Common myeloid progenitor, CD34-positive (primary cell): ENCODE measurements at regions not wholly inside any gene's neighbourhood (a gene's known extent, or its start where the extent isn't known, plus 50 kb on each side); places are given as distances from the start of the nearest gene placed in this dataset.

Experiments
- CTCF ChIA-PET: fragments of 350-600 bp; sonication (Branson Sonifier 250); formaldehyde crosslinking; loops from one replicate; lab custom pipeline; 2021; ENCODE audit warnings: antibody characterized with exemption; lab: Charles Lee
- POLR2A ChIA-PET: fragments of 350-600 bp; sonication (Branson Sonifier 250); formaldehyde crosslinking; loops from one replicate; lab custom pipeline; 2021; ENCODE audit warnings: antibody characterized with exemption; lab: Charles Lee
- DNase-seq, 3 donors: peaks; one replicate each; pipeline versions ENCODE4 v3.0.0 to v3.0.0-alpha.2; 2013
- H3K27ac ChIP-seq, 2 experiments: 1 replicate in 1 of 2; 2 replicates in 1 of 2; pipeline ENCODE4 v1.7.0; 2013; ENCODE audit warnings: inconsistent platforms in 2 of 2, low read length in 2 of 2, mild to moderate bottlenecking in 2 of 2, low read depth in 1 of 2, moderate library complexity in 1 of 2; ENCODE audit not compliant: severe bottlenecking in 2 of 2, insufficient read depth in 1 of 2, poor library complexity in 1 of 2
- H3K27me3 ChIP-seq, 5 experiments: replicated peaks in 2 of 5; 1 replicate in 3 of 5; 2 replicates in 2 of 5; pipeline versions ENCODE4 v1.6.1 to v1.7.0; 2013; ENCODE audit warnings: low read length in 4 of 5, mild to moderate bottlenecking in 2 of 5, moderate library complexity in 2 of 5, inconsistent platforms in 1 of 5; ENCODE audit not compliant: insufficient read depth in 5 of 5, control insufficient read depth in 4 of 5
- H3K36me3 ChIP-seq, 4 experiments: 1 replicate in 2 of 4; 2 replicates in 2 of 4; pipeline versions ENCODE4 v1.6.1 to v1.7.0; 2013; ENCODE audit warnings: low read length in 3 of 4, control low read depth in 1 of 4, mild to moderate bottlenecking in 1 of 4; ENCODE audit not compliant: control insufficient read depth in 4 of 4, insufficient read depth in 4 of 4
- H3K4me1 ChIP-seq, 4 experiments: 1 replicate in 3 of 4; 2 replicates in 1 of 4; pipeline versions ENCODE4 v1.6.1 to v1.7.1; 2013; ENCODE audit warnings: low read length in 3 of 4, mild to moderate bottlenecking in 3 of 4, control low read depth in 1 of 4, inconsistent platforms in 1 of 4, moderate library complexity in 1 of 4; ENCODE audit not compliant: control insufficient read depth in 4 of 4, insufficient read depth in 4 of 4; ENCODE audit errors: control extremely low read depth in 1 of 4
- H3K4me3 ChIP-seq, 7 experiments: 1 replicate in 4 of 7; 2 replicates in 3 of 7; pipeline versions ENCODE4 v1.5.1 to v1.7.0; 2013; ENCODE audit warnings: mild to moderate bottlenecking in 7 of 7, low read length in 6 of 7, moderate library complexity in 6 of 7, inconsistent platforms in 2 of 7, low read depth in 2 of 7, control low read depth in 1 of 7; ENCODE audit not compliant: insufficient read depth in 4 of 7, control insufficient read depth in 1 of 7; ENCODE audit errors: extremely low read depth in 1 of 7
- H3K9me3 ChIP-seq, 5 experiments: 1 replicate in 4 of 5; 2 replicates in 1 of 5; pipeline versions ENCODE4 v1.6.1 to v1.7.1; 2013; ENCODE audit warnings: low read length in 4 of 5, mild to moderate bottlenecking in 2 of 5, inconsistent platforms in 1 of 5, low read depth in 1 of 5, moderate library complexity in 1 of 5; ENCODE audit not compliant: control insufficient read depth in 4 of 5, insufficient read depth in 2 of 5; ENCODE audit errors: control extremely low read depth in 1 of 5
- WGBS: methylation state at CpG from one replicate; pipeline ENCODE4 v1.1.5; 2013; ENCODE audit not compliant: insufficient coverage; 5-methylcytosine and 5-hydroxymethylcytosine counted together

- 100% methylated on average over 5 of the region's 8 CpGs for WGBS
- DNase-seq: no peak
- peaks cover 0 to 2% (median 0%) of the 10 kb centered on the region in 5 experiments for H3K27me3 ChIP-seq
- no peak overlapping the region for H3K4me3 ChIP-seq
- H3K27ac ChIP-seq: no peak overlapping the region
- peaks cover 0 to 3% (median 1%) of the 10 kb centered on the region in 4 experiments for H3K4me1 ChIP-seq
- ChIA-PET CTCF (interaction anchor here (0.5 kb wide), 1 partner anchor 219 kb away, joined by 3 read pairs; no protein-coding TSS in a partner anchor), POLR2A (no interaction called here)
- no peaks in the 10 kb centered on the region for H3K36me3 ChIP-seq
- H3K9me3 ChIP-seq: no peaks in the 10 kb centered on the region
Measured at GRCh38 chr6:40891686-40892085, 147.3 kb downstream of the UNC5CL start.

- Histone ChIP-seq H3K4me3 (no peak overlapping the region), H3K9me3 (no peaks in the 10 kb centered on the region), H3K36me3 (no peaks in the 10 kb centered on the region), H3K27ac (no peak overlapping the region), H3K4me1 (peaks cover 0 to 3% (median 1%) of the 10 kb centered on the region in 4 experiments), H3K27me3 (peaks cover 0 to 2% (median 0%) of the 10 kb centered on the region in 5 experiments)
- DNase-seq: no peak
- ChIA-PET CTCF (interaction anchor here (0.5 kb wide), 1 partner anchor 220 kb away, joined by 3 read pairs; no protein-coding TSS in a partner anchor), POLR2A (no interaction called here)
- 70% methylated on average over 2 of the region's 2 CpGs for whole genome bisulfite sequencing
Measured at GRCh38 chr6:40891131-40891530, 147.9 kb downstream of the UNC5CL start.

- no peak overlapping the region for H3K4me3 ChIP-seq
- H3K27me3 ChIP-seq: no peaks in the 10 kb centered on the region
- WGBS: 100% methylated on average over 5 of the region's 7 CpGs
- no peaks in the 10 kb centered on the region for H3K36me3 ChIP-seq
- H3K9me3 ChIP-seq: no peaks in the 10 kb centered on the region
- ChIA-PET CTCF (no interaction called here), POLR2A (no interaction called here)
- H3K27ac ChIP-seq: no peak overlapping the region
- DNase-seq: no peak
- H3K4me1 ChIP-seq: no peaks in the 10 kb centered on the region
Measured at GRCh38 chr6:40889137-40889832, 149.7 kb downstream of the UNC5CL start.

GRCh38 chr6:40888456-40888990, 150.5 kb downstream of the UNC5CL start:
- no peaks in the 10 kb centered on the region for H3K36me3 ChIP-seq
- no peak for DNase-seq
- no peak overlapping the region for H3K27ac ChIP-seq
- 82% methylated on average over 2 of the region's 3 CpGs for WGBS
- H3K27me3 ChIP-seq: no peaks in the 10 kb centered on the region
- CTCF ChIA-PET: no interaction called here
- no peak overlapping the region for H3K4me3 ChIP-seq
- H3K9me3 ChIP-seq: no peaks in the 10 kb centered on the region
- H3K4me1 ChIP-seq: no peaks in the 10 kb centered on the region
- POLR2A ChIA-PET: no interaction called here

GRCh38 chr6:40887792-40888340, 151.2 kb downstream of the UNC5CL start:
- WGBS: 98% methylated on average over 5 of the region's 6 CpGs
- POLR2A ChIA-PET: no interaction called here
- CTCF ChIA-PET: no interaction called here

GRCh38 chr6:40887079-40887791, 151.8 kb downstream of the UNC5CL start:
- POLR2A ChIA-PET: interaction anchor here (0.7 kb wide), 1 partner anchor 13 kb away, joined by 3 read pairs; no protein-coding TSS in a partner anchor
- Histone ChIP-seq H3K27ac (no peak overlapping the region), H3K9me3 (no peaks in the 10 kb centered on the region), H3K4me3 (no peak overlapping the region), H3K36me3 (no peaks in the 10 kb centered on the region), H3K4me1 (no peaks in the 10 kb centered on the region), H3K27me3 (no peaks in the 10 kb centered on the region)
- WGBS: 96% methylated on average over 7 of the region's 8 CpGs
- CTCF ChIA-PET: interaction anchor here (1.3 kb wide), 1 partner anchor 14 kb away, joined by 4 read pairs; no protein-coding TSS in a partner anchor
- no peak for DNase-seq

More at GRCh38 chr6:40887792-40888340, 151.2 kb downstream of the UNC5CL start:
- no peak overlapping the region for H3K4me3 ChIP-seq
- no peaks in the 10 kb centered on the region for H3K9me3 ChIP-seq
- DNase-seq: no peak
- no peaks in the 10 kb centered on the region for H3K27me3 ChIP-seq
- no peaks in the 10 kb centered on the region for H3K4me1 ChIP-seq
- no peaks in the 10 kb centered on the region for H3K36me3 ChIP-seq
- no peak overlapping the region for H3K27ac ChIP-seq
